Brain pericyte (primary cell): ENCODE measurements at regions not wholly inside any gene's neighbourhood (a gene's known extent, or its start where the extent isn't known, plus 50 kb on each side); places are given as distances from the start of the nearest gene placed in this dataset.

Experiments used
- DNase-seq: peaks from one replicate; pipeline ENCODE4 v3.0.0-alpha.2; 2012; ENCODE audit warnings: low read depth, low spot score

DNA sequence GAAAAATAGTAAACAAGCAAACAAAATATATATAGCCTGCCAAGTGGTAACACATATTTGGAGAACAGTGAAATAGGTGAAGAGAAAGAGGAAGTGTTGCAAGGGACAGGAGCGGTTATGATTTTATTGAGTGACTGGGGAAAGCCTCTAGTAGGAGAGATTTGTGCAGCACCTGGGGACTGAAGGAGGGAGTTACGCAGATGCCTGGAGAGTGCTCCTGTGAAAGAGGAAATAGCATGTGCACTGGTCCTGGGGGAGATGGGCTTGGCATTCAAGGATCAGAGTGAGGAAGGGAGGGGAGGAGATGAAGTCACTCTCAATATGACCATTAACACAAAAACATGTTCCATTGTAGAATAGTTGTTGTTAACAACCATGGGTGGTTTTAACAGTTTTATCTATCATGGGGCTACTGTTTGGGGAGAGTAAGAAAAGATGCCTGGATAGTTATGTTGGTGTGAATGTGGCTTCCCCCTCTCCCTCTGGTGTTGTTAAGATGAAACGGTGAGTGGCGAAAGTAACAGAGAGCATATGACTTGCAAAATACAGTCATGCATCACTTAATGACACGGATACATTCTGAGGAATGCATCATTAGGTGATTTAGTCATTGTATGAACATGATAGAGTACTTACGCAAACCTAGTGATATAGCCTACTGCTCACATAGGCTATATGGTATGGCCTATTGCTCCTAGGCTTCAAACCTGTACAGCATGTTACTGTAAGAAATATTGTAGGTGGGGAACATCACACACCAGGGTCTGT, 251.7 kb upstream of the ARGLU1 start:
- no peak for DNase-seq

DNA sequence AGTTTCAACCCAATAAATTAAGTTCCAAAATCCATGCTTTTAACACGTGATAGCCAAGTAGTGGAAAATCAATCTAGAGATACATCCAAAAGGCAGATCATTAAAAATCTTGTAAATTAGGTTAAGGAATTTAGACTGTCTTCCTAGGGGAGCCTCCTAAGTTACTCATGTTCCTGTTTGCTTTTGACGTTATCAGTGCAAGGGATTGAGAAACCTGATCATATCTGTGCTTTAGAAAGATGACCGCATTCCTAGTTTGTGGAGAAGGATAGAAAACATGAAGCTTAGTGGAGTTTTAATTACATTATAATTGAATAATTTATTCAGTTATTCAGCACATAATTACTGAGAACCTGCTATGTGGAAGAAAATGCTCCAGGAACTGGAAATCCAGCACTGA, 251.0 kb upstream of the ARGLU1 start:
- no peak for DNase-seq

DNA sequence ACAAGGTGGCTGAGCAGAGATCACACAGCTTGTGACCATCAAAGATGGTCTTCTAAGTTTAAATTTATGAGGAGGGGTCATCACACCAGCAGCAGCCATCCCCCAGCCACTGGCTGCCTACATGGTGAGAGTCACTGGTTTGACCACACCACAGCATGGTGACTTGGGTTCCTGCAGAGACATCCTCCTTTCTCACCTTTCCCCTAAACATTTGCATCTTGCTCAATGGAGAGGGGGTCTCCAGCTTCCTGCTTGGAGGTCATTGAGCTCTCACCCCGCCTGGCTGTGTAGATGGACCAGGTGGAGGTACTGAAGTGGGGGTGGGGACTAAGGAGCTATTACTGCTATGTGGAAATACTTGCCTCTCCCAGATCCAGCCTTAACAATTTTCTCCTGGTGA, 247.6 kb upstream of the ARGLU1 start:
- DNase-seq = no peak

DNA sequence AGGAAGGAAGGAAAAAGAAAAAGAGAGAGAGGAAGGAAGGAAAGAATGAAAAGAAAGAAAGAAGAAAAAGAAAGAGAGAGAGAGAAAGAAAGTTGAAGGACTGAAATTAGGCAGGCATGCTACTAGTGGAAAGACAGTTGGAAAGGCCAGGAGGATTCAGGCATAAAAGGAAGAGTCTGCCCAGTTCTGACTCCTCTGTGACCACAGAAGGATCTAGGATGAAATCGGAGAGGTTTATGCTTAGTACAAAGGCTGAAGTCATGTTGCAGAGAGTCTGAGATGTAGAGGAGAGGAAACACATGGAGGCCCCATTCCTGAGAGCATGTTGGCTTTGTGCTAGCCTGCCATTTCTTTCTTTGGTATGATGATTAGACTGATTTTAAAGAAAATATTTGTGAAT, 246.5 kb upstream of the ARGLU1 start:
- no peak for DNase-seq

DNA sequence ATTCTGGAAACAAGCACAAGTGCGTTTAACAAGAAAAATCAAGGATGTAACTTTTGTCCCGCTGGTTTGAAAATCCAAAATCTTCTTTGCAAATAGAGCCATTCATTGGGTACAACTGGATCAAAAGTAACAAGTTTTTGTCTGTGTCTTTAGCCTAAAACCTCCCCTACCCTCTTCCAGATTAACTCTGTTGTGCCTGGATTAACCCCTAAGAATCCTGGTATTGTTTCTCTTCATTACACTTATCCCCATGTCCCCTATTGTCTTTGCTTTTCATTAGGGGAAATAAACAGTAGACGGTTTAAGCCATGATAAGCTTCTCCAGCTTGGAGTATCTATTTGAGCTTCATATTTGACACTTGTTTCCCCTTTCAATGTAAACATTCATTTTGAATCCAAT, 242.1 kb upstream of the ARGLU1 start:
- DNase-seq = no peak

DNA sequence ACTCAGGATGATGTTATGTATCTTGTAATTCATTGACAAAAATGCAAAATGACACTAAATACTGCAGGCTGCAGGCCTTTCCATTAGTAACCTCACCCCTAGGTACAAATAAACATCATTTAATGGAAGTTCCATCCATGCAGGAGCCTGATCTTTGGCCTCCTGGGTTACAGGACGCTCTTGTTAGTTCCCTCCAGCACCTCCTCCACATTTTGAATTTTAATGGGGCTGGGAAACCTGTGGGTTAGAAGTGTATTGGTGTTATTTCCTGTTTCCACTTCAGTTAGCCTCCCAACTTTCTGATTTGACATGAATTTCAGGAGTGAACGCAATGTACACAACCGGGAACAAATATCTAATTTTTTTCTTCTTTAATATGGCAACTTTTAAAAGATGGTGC, 237.1 kb upstream of the ARGLU1 start:
- no peak for DNase-seq

DNA sequence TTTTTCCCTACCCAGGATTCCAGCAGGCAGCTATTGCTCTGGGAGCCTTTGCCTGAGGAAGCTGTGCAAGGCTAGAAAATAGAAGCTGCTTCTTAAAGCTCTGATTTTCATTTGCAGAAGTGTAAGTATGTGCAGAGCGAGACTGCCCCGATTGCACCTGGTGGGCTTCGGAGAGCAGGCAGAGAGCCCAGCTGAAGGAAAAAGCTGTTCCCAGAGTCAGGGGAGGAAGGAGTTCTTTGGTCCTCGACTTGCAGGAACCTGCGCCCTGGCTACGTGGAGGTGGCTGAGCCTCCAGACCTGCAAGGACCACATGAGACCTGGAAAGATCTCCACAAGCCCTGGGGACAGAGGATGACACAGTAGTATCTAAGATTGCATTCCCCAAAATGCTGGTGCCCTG, 235.0 kb upstream of the ARGLU1 start:
- DNase-seq = no peak

DNA sequence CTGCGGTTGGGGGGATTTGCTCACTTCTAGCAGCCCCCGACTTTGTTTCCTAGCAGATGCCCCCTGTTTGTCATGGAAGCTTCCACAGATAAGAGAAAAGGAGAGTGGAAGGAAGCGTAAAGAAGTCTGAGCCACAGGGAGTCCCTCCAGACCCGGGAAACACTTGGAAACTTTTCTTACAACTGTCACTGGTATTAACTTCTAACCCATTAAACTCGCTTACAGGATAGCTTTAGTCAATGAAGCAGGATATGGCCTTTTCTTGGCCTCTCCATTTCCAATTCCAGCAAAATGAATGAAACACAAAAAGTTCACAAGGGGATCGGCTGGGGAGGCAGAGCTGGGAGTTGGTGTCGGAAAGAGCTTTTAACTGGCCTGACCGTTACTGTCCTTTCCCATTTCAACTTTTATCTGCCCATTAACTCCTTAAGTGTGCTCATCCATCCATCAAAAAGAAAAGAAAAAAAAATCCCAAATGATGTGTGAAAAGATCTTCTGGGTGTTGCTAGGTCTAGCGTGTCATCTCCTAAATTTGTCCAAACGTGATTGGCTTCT, 231.9 kb upstream of the ARGLU1 start:
- DNase-seq = no peak

DNA sequence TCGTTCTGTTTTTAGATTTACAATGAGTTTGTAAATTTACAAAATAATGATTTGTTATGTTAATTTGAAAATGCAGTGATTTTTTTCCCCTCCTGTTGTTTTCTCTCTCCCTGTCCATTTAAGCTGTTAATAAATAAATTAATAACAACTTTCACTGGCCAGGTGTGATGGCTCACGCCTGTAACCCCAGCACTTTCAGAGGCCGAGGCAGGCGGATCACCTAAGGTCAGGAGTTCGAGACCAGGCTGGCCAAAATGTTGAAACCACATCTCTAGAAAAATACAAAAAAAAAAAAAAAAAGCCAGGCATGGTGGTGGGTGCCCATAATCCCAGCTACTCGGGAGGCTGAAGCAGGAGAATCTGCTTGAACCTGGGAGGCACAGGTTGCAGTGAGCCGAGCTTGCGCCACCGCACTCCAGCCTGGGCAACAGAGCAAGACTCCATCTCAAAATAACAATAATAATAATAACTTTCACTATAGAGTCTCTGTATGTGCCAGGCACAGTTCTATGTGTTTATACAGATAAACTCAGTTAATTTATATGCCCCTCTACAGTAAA, 229.2 kb upstream of the ARGLU1 start:
- no peak for DNase-seq

DNA sequence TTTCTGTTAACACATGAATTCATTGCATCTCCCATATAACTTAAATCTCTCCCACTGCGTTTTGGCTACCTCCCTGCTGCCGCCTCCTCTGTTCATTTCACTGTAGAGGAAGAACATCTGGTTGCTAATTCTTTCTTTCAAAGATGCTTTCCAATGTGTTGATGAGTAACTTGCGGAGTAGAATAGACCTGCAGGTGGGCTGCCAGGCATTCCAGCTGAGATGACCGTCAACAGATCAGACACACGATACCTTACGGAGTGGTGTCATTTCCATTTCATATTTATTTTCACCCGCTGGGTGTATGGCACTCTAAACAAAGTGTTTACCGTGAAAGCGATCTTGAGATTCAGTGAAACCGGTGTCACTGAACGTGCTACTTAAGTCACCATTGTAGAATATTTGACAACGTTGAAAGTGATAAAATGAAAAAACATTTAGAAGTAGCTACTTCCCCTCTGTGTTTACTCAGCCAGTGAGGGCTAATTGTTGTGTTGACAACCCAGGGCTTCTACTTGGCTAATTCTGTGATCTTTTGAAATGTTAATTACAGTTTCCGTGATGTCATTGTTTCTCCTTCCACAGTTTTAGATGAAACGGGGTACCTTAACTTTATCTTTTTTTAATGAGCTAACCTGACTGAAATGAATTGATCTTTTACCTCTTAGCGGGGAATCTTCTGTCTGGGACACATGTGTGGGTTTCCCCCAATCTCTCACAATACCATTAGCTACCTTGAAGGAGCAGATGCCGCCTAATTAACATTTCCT, 228.5 kb upstream of the ARGLU1 start:
- no peak for DNase-seq

DNA sequence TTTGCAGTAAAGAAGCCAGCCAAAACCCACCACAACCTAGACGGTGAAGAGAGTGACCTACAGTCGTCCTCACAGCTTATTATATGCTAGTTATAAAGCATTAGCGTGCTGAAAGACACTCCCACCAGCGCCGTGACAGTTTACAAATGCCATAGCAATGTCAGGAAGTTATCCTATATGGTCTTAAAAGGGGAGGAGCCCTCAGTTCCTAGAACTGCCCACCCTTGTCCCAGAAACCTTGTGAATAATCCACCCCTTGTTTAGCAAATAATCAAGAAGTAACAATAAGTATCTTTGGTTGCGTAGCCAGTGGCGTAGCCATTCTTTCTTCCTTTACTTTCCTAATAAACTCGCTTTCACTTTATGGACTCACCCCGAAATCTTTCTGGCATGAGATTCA, 227.9 kb upstream of the ARGLU1 start:
- DNase-seq = no peak

DNA sequence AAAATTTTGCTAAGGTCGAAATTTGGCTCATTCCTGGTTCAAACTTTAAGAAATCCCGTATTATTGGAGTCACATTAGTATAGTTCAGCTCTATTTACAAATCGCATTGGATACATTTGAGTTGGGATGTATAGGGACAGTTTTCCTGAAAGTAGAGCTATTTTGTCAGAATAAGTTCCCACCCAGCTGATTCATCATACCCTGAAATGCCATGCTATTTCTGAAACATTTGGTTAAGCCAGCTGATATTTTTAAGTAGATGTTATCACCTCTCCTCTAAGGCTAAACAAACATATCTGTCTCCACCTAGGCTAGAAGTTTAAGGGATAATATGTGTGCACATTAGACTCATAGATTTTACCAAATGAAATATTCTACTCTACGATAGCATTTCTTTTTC, 226.2 kb upstream of the ARGLU1 start:
- DNase-seq = no peak

DNA sequence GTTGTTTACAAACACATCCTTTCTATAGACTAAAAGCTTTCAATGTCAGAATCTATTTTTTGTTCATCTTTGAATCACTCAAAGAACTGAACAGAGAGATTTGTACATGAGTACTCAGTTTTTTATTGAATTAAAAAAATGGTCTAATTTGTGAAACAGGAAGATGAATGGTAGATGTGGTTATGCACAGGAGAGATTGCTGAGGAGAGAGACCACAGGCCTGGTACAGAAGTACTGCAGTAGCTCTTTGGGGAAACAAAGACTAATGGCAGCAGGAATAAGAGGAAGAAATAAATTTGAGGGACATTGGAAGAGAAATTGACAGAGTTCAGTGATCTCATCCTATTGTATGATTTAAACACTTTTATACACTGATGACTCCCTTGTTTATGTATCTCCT, 222.0 kb upstream of the ARGLU1 start:
- no peak for DNase-seq

DNA sequence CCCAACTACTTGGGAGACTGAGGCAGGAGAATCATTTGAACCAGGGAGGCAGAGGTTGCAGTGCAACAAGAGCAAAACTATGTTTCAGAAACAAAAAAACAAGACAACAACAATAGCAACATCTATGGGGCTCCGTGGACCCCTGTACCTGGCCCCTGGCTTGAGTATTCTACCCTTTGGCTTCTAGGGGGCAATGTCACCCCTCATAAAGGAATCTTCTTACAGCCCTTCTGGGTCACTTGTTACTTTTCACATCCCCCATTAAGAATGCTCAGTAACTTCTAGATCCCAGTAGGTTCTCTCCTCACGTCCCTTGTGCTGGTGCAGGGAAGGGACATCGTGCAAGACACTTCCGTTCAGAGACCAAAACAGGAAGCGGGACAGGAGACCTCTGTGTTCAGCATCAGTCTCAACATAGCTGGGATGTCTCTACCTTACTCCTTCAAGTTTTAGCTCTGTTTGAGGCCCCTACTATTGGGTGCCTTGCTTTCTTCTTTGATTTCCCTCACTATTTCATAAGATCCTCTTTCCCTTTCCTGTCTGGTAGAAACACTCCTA, 218.1 kb upstream of the ARGLU1 start:
- DNase-seq = no peak

DNA sequence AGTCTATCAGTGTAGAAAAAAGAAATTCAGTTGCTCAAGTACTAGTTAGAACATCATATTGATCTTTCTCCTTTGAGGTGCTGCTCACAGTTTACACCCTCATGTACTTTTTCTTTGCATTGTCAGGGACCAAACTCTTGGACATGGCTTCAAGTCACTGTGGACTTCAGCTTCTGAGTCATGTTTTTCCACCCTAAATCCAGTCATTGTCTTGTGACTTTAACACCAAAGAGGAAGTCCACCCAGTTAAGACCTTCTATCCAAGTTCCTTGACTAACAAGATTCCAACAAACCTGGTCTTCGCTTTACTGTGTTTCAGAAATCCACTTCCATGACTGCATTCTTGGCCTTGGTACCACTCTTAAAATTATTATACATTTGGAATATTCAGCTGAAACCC, 206.7 kb upstream of the ARGLU1 start:
- DNase-seq = no peak

DNA sequence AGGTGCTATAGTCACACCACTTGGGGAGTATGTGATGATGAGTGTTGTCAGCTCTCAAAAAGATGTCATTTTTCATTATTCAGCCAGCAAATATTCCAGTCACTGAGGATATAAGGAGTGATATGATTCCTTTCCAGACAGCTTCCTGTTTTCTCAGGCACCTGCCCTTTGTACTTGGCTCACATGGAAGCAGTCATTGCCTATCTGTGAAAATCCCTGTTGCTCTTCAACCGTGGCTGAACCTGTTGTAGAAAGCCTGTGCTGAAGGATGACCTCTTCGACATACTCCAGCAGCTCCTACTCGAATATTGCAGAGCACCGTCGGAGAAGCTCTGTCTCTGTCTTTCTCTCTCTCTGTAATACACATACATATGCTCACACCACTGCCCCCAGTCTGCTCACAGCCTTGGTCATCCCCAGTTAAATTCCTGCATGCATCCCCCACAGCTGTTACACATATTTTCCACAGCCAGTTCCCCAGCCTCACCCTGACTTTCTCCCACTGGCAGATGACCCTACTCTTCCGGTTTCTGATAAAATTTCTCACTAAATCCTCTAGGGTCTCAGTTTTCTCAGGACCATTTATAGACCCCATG, 204.2 kb upstream of the ARGLU1 start:
- DNase-seq = no peak

DNA sequence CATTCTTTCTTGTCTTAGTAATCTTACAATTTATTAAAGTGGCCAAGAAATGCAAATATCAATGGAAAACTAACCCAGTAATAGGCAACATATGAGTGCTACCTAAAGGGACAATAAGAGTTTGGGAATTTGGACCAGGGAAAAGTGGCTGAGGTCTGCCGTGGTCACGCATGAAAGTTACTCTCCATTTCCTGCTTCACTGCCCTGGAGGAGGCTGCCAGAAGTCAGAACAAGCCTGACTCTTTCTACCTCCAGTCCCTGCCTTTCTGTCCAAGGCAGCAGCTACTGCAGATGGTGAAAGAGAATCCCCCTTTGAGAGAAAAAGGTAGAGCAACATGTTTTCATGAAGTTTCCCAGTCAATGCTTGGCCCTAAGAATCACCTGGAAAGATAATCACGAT, 201.1 kb upstream of the ARGLU1 start:
- DNase-seq = no peak

DNA sequence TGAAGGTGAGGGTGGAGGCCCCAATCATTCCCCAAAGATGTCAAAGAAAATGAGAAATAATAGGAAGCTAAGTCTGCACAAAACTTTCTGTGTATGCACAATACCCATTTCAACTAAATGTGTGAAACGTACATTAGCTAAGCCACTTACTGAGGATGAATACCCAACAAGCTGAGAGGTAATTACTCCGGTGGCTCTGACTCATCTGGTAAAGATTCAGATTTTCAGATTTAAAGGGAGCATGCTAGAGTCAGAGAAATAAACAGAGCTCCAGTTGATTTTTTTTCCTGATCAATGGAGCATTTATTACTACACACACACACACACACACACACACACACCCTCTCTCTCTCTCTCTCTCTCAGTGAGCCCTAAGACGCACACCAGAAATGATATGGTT, 194.8 kb upstream of the ARGLU1 start:
- no peak for DNase-seq

DNA sequence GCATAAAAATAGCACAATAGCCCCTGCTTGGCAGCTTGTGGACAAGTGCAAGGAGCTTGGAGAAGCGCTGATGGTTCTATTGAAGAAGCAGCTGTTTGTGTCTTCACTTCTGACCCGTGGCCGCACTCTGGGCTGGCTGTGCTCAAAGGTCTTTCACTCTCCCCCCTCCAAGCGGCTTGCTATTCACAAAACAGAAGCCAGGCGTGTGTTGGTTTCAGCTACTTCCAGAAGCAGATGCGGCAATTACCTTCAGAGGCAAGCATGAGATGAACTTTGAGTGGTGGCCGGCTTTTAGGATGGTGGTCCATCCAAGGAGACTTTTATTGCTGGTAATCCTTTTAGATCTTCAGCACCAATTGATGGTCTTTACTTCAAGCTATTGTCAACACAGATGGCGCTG, 188.5 kb upstream of the ARGLU1 start:
- no peak for DNase-seq

DNA sequence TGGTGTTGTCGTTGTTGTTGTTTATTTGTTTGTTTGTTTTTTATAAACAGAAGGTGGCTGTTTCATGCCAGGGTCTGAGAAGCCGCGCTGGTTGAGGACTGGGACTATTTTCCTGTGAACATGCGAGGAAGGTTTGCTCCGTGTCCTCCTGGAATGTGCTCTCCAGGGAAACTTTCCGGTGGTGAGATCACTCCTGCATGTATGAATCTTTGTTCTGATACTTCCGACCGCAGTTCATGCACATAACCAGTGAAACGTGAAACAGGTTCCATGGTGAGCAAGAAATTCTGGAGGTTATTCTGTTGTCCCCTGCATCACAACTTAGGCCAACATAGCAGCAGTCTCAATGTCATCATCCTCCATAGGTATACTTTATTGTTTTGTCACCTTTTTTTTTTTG, 187.6 kb upstream of the ARGLU1 start:
- no peak for DNase-seq

DNA sequence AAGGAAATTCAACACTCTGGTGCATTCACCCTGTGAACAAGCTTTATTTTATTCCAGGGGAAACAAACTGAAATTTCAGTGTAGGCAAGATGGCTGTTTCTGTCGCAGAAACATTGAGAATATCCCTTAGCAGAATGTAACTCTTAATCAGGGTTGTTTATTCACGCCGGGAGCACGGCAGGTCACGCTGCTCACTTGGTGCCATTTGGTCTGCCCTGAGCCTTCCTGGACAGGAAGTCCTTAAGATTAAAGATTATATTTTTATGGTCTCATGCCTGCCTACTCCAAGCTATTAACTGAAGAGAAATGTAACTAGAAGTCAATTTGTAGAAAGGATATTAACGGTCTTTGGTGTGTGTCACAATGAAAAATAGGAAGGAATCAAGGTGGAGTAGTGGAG, 185.3 kb upstream of the ARGLU1 start:
- DNase-seq = no peak

DNA sequence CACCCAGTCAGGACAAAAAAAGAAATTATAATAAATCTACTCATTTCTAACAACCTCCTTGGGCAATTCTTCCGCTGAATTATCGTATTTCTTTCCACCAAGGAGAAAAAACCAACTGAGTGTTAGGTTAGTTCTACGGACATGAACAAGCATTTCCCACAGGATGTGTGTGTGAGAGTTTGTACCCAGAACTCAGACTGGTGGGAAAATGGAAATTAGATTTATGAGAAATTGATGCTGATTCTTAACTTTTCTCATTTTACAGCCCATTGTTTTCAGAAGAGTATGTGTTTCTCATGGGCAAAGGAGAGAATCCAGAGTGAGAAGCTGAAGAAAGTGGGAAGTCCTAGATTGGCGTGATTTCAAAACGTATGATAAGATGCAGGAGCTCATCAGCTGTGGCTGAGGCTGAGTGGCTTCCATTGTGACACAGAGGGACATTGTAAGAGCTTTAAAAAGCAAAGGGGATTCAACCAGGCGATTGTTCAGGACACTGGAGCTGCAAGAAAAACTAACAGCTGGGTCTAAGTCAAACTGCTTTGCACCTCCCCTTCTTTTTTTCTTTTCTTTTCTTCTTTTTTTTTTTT, 184.7 kb upstream of the ARGLU1 start:
- no peak for DNase-seq
